HG03457 (cell line): ENCODE measurements at regions not wholly inside any gene's neighbourhood (a gene's known extent, or its start where the extent isn't known, plus 50 kb on each side); places are given as distances from the start of the nearest gene placed in this dataset.
A peak's percentile ranks its signal among the peaks of the same experiment; 100 is the strongest.

ENCODE experiments used
- ATAC-seq: cut with Tn5 transposase; IDR thresholded peaks from one replicate; pipeline ENCODE4 v1.9.1; 2021; ENCODE audit warnings: moderate number of reproducible peaks; ENCODE audit not compliant: unreplicated experiment

GRCh38 chr15:31455499-31455898 lies 128.9 kb downstream of the KLF13 start:
- ATAC-seq: no peak

DNA sequence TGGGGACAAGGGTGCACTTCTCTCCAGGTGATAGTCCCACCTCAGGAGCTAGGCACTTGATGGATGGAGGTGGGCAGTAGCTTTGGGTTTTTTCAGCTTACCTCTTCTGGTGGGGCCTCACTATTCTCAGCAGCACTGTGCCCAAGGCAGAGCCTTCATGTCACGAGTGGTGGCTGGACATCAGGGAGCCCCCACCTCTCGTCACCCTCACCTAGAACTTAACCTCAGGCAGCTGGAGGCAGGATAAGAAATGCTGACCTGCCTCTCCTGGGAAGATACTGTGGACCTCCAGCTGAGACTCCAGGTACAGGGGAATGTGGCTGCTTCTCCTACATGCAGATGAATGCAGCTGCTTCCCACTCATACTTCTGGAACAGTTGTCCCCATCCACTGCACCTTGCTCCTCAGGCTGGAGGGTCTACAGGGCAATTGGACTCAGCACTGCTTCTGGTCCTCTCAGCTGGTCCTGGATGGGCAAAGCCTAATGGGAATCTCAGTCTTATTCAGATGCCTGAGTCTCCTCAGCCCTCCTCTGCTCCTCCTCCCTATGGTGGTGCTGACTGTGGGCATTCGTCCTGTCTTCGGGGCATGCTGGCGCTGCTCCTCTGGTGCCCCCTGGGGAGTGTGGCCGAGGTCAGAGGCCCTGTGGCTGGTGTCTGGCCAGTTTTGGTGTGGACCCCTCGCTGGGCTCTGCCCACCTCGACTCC lies 129.9 kb downstream of the KLF13 start:
- ATAC-seq: no peak

GRCh38 chr15:31457161-31457560 lies 130.5 kb downstream of the KLF13 start:
- ATAC-seq: no peak

- ATAC-seq: no peak
Measured at GRCh38 chr15:31457631-31458526, 131.2 kb downstream of the KLF13 start.

GRCh38 chr15:31458596-31459399 lies 132.2 kb downstream of the KLF13 start:
- ATAC-seq: peak; percentile 89

GRCh38 chr15:31459400-31459748 lies 132.7 kb downstream of the KLF13 start:
- no peak for ATAC-seq

- no peak for ATAC-seq
Measured at GRCh38 chr15:31461375-31461774, 134.7 kb downstream of the KLF13 start.

GRCh38 chr15:31461911-31462480 lies 135.4 kb downstream of the KLF13 start:
- ATAC-seq: no peak

- no peak for ATAC-seq
Measured at GRCh38 chr15:31463521-31464102, 137.0 kb downstream of the KLF13 start.

DNA sequence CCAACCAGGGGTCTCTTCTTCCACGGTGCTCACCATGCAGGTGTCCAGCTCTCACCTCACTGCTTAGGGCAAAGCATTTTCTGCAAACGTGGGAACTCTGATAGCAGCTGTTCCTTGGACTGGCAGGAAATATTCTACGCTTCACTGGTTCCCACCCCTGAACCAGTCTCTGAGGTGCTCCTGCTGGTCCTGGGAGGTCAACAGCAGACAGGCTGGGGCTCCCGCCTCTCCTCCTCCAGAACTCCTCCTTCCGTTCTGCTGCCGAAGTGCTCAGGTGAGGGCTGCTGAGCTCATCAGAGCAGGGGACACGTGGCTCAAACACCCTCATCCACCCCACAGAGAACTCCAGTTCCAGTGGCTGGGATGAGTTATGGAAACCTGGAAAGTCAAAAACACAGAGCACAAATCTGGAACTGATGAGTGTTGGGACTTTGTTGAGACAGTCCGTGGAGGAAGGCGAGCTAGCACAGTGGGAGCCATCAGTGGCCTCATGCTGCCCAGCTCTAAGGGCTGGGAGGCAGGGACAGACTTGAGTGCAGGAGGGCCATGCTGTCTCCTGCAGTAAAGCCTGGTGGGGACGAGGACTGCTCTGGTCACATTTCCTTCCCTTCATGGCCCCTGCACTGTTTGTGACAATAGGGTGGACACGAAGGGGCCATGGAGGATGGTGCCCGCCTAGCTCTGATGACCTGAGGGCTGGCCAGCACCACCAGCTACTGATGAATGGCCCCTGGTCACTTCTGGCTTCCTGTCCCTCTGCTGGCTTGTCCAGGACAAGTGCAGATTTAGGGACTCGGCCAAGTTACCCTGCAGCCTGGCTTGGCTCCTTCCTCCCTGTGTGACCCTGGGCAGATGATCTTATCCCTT lies 137.8 kb downstream of the KLF13 start:
- no peak for ATAC-seq

DNA sequence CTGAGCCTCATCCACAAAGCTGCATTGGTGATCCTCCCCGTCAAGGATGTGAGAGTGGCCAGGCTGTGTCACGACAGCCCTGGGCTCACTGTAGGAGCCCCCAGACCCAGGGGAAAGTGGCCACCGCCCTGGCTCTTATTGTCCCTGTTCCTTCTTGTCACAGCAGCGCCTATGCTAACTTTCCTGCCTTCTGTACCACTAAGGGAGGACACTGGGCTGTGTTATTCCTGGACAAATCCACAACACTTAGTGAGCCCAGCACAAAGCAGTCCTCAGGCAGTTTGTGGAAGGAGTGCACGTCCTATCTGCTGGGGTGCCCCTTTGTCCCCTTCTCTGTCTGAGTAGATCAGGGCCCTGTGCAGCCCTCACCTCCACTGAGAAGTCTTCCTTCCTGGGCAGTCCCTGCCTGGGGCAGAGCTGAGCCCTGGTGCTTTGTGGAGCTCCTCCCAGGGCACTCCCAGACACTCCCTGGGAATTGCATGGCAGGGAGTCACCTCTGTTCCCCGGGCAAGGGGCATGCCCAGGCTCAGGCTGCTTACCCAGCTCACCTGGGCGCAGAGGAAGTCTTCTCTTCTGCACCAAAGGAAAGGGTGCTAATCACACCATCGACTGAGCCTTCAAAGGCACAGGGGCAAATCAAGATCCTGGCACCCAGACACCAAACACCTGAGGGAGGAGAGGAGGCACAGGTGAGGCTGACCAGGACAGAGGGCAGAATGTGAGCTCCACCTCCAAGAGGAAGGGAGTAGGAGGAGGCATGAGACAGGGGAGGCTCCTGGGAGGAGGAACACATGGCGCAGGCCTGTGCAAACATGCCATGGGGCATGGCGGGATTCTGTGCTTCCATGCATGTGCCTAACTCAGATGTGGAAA lies 138.7 kb downstream of the KLF13 start:
- ATAC-seq: no peak

GRCh38 chr15:31467361-31467760 lies 140.7 kb downstream of the KLF13 start:
- no peak for ATAC-seq

GRCh38 chr15:31468911-31469785 lies 142.5 kb downstream of the KLF13 start:
- no peak for ATAC-seq

DNA sequence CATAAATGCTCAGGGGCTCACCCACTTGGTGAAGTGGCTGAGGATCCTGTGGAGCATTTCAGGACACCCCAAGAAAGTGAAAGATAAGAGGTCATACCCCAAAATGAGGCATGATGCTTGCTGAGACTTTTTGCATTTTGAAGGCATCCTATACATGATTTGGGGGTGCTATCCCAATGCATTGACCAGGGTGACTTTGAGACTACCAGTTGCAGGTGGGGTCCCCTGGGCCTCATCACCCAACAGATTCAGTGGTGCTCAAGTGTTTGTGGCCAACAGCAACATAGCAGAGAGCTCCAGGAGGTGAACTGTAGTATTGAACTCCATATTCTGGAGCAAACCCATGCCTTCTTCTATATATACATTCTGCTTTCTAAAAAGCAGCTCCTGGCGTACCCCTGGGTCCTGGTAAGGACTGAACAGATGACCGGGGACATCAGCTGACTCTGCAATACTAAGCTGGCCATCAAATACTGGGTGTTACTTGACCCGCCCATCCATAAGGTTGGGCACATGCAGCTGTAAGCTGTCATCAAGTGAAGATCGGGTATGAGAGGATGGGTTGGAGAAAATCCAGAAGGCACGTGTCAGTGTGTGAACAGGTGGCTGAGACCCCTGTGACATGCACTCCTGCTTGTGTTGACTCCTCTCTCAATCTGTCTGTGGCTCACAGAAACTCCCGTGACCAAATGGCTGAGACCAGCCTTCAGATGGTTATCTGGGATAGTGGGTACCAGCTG lies 143.3 kb downstream of the KLF13 start:
- ATAC-seq: no peak

DNA sequence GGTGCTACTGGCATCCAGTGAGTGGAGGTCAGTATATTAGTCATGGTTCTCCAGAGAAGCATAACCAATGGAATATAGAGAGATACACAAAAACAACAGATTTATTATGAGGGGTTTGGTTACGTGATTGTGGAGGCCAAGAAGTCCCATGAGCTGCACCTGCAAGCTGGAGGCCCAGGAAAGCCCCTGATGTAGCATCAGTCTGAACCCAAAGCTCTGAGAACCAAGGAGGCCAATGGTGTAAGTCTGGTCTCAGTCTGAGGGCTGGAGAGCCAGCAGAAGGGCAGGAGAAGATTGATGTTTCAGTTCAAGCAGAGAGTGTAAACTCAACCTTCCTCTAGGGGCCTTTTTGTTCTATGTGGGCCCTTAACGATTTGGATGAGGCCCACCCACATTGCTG lies 144.1 kb downstream of the KLF13 start:
- ATAC-seq: no peak

DNA sequence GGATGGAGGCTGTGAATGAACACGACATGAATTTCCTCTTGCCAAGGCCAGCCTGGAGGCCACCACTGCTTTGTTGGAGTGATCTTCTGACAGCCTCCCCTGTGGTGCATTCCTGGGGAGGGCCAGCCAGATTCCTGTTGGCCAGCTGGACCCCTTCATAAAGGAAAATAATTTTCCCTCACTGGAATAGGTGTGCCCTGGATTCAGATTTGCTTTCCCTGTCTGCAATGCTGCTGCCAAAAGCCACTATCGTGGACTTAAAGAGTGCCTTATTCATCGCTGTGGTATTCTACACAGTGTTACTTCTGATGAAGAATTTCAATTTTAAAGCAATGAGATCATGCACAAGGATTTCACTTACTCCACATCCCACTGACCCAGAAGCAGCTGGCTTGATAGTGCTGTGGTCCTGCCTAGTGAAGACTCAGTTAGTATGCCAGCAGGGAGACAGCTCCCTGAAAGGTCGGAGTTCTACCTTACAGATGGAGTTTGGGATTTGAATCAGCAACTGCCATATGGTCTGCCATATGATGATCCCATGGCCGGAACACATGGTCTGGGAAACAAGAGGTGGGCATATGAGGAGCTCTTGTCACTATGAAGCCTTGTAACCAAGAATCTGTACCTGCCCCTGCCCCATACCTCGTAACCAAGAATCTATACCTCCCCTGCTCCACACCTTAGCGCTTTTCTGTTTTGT lies 145.2 kb downstream of the KLF13 start:
- no peak for ATAC-seq
